ENCODE measurements at regions not wholly inside any gene's neighbourhood (a gene's known extent, or its start where the extent isn't known, plus 50 kb on each side); places are given as distances from the start of the nearest gene placed in this dataset.

GRCh38 chr6:6858533-6858982 lies 249.2 kb upstream of the RREB1 start:
- no peak overlapping the region for H3K4me3 ChIP-seq (ENCODE audit: low read length)
- DNase-seq (ENCODE audit: low read depth): no peak
- TF ChIP-seq CTCF (conservative IDR thresholded peaks at IDR 0.05; ENCODE audit: low read length): no peak

GRCh38 chr6:6859105-6859504 lies 248.7 kb upstream of the RREB1 start:
- TF ChIP-seq CTCF (conservative IDR thresholded peaks at IDR 0.05; ENCODE audit: low read length): no peak
- no peak overlapping the region for H3K4me3 ChIP-seq (ENCODE audit: low read length)
- DNase-seq (ENCODE audit: low read depth): no peak

- no peak for TF ChIP-seq CTCF (conservative IDR thresholded peaks at IDR 0.05; ENCODE audit: low read length)
- H3K4me3 ChIP-seq (ENCODE audit: low read length): no peak overlapping the region
- no peak for DNase-seq (ENCODE audit: low read depth)
Measured at GRCh38 chr6:6859722-6860121, 248.0 kb upstream of the RREB1 start.

- no peak for TF ChIP-seq CTCF (conservative IDR thresholded peaks at IDR 0.05; ENCODE audit: low read length)
- no peak for DNase-seq (ENCODE audit: low read depth)
Measured at GRCh38 chr6:6860863-6861262, 246.9 kb upstream of the RREB1 start.

GRCh38 chr6:6861351-6861894 lies 246.3 kb upstream of the RREB1 start:
- TF ChIP-seq CTCF (conservative IDR thresholded peaks at IDR 0.05; ENCODE audit: low read length): no peak
- no peak for DNase-seq (ENCODE audit: low read depth)
- no peak overlapping the region for H3K4me3 ChIP-seq (ENCODE audit: low read length)

More at GRCh38 chr6:6860863-6861262, 246.9 kb upstream of the RREB1 start:
- no peak overlapping the region for H3K4me3 ChIP-seq (ENCODE audit: low read length)

GRCh38 chr6:6861995-6862394 lies 245.8 kb upstream of the RREB1 start:
- H3K4me3 ChIP-seq (ENCODE audit: low read length): no peak overlapping the region
- TF ChIP-seq CTCF (conservative IDR thresholded peaks at IDR 0.05; ENCODE audit: low read length): no peak
- DNase-seq (ENCODE audit: low read depth): no peak

GRCh38 chr6:6863970-6864639 lies 243.7 kb upstream of the RREB1 start:
- no peak for TF ChIP-seq CTCF (conservative IDR thresholded peaks at IDR 0.05; ENCODE audit: low read length)
- no peak overlapping the region for H3K4me3 ChIP-seq (ENCODE audit: low read length)

More at GRCh38 chr6:6863970-6864639, 243.7 kb upstream of the RREB1 start:
- DNase-seq (ENCODE audit: low read depth): no peak

Data from AG10803 (cell line).